ENCODE measurements at regions not wholly inside any gene's neighbourhood (a gene's known extent, or its start where the extent isn't known, plus 50 kb on each side); places are given as distances from the start of the nearest gene placed in this dataset.

GRCh38 chrX:16451334-16451733 is 198.6 kb upstream of the S100G start:
- no peak for DNase-seq

GRCh38 chrX:16454926-16455325 is 195.0 kb upstream of the S100G start:
- no peak for DNase-seq

GRCh38 chrX:16457239-16457638 is 192.7 kb upstream of the S100G start:
- no peak for DNase-seq

- no peak for DNase-seq
Observed at GRCh38 chrX:16458208-16458607, 191.8 kb upstream of the S100G start.

GRCh38 chrX:16459008-16459407 is 190.9 kb upstream of the S100G start:
- DNase-seq, result no peak

GRCh38 chrX:16461968-16462367 is 188.0 kb upstream of the S100G start:
- DNase-seq, result no peak

- DNase-seq, result no peak
Observed at GRCh38 chrX:16462912-16463311, 187.0 kb upstream of the S100G start.

GRCh38 chrX:16464369-16464768 is 185.6 kb upstream of the S100G start:
- no peak for DNase-seq

- no peak for DNase-seq
Observed at GRCh38 chrX:16465081-16465876, 184.7 kb upstream of the S100G start.

- no peak for DNase-seq
Observed at GRCh38 chrX:16466640-16467432, 183.1 kb upstream of the S100G start.

- no peak for DNase-seq
Observed at GRCh38 chrX:16469870-16470269, 180.1 kb upstream of the S100G start.

- DNase-seq, result no peak
Observed at GRCh38 chrX:16472345-16472744, 177.6 kb upstream of the S100G start.

- no peak for DNase-seq
Observed at GRCh38 chrX:16474511-16474910, 175.4 kb upstream of the S100G start.

- no peak for DNase-seq
Observed at GRCh38 chrX:16476009-16476408, 173.9 kb upstream of the S100G start.

GRCh38 chrX:16476692-16477091 is 173.3 kb upstream of the S100G start:
- DNase-seq, result no peak

- no peak for DNase-seq
Observed at GRCh38 chrX:16479206-16479869, 170.6 kb upstream of the S100G start.

GRCh38 chrX:16480049-16480448 is 169.9 kb upstream of the S100G start:
- DNase-seq, result no peak

- DNase-seq, result no peak
Observed at GRCh38 chrX:16484338-16484737, 165.6 kb upstream of the S100G start.

- no peak for DNase-seq
Observed at GRCh38 chrX:16487620-16488385, 162.2 kb upstream of the S100G start.

- no peak for DNase-seq
Observed at GRCh38 chrX:16488959-16489358, 161.0 kb upstream of the S100G start.

GRCh38 chrX:16491461-16491860 is 158.5 kb upstream of the S100G start:
- no peak for DNase-seq

- DNase-seq, result no peak
Observed at GRCh38 chrX:16496175-16496574, 153.8 kb upstream of the S100G start.

All from SHP77 (cell line).